ENCODE measurements at regions not wholly inside any gene's neighbourhood (a gene's known extent, or its start where the extent isn't known, plus 50 kb on each side); places are given as distances from the start of the nearest gene placed in this dataset.

GRCh38 chr5:93311881-93312280, 269.1 kb downstream of the NR2F1-AS1 start:
- TF ChIP-seq CTCF (conservative IDR thresholded peaks at IDR 0.05 in 1 of 2, IDR thresholded peaks at IDR 0.05 in 1 of 2; ENCODE audit: low read depth in 1 of 2, low read length in 2 of 2) (no peak), EZH2 (IDR thresholded peaks at IDR 0.05; ENCODE audit: low read length, missing control alignments) (no peak)

Measured in fibroblast of lung (primary cell).